Renal pelvis (tissue), 1 donor: ENCODE measurements at regions not wholly inside any gene's neighbourhood (a gene's known extent, or its start where the extent isn't known, plus 50 kb on each side); places are given as distances from the start of the nearest gene placed in this dataset.
"Not testable (repeated sequence)": the region's sequence is repeated elsewhere in the genome, so short reads cannot be mapped to it uniquely, and the experiment has no call there.

Experiments
- DNase-seq: peaks from one replicate; pipeline ENCODE4 v3.0.0-alpha.2; 2013

DNA sequence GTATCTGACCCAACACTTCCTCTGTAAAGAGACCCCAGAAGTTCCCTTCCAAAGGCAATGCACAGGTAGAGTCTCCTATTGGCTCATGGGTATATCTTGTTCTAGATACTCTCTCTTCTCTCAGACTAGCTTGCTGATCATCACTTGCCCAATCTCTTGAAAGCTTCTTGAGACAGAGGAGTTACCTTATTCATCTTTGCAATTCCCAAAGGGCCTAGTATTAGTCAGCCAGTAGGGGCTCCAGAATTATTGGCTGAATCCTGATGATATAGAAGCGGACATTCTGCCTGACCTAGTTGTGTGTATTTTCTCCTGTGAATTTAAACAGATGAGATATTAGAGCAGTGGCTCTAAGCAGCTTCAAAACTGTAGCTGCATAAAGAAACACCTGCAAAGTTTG is 304.0 kb upstream of the KLF4 start:
- no peak for DNase-seq

DNA sequence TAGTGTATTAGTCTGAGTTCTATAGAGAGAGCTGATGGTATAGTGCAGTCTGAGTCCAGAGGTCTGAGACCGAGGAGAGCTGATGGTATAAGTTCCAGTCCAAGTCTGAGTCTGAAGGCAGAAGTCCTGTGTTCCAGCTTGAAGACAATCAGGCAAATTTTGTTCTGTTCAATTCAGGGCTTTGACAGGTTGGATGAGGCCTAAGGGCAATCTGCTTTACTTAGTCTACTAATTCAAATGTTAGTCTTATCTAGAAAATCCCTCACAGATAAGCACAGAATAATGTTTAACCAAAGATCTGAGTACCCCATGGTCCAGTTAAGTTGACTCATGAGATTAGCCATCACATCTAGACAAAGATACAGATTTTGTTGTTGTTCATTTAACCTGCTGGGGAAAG is 303.0 kb upstream of the KLF4 start:
- DNase-seq, result no peak

DNA sequence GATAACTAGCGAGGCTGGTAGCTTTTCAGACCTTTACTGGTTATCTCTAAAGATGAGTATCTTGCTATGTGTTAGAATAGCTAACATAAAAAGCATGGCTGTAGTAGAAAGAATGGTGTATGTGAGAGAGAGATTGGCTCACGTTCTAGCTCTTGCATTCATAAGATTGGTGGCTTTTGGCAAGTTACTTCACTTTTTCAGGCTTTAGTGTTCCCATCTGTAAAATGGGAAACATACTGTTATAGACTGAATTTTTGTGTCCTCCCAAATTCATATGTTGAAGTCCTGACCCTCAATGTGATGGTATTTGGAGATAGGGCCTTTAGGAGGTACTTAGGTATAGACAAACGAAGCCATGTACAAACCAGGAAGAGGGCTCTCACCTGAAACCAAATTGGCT is 302.4 kb upstream of the KLF4 start:
- DNase-seq, result no peak

DNA sequence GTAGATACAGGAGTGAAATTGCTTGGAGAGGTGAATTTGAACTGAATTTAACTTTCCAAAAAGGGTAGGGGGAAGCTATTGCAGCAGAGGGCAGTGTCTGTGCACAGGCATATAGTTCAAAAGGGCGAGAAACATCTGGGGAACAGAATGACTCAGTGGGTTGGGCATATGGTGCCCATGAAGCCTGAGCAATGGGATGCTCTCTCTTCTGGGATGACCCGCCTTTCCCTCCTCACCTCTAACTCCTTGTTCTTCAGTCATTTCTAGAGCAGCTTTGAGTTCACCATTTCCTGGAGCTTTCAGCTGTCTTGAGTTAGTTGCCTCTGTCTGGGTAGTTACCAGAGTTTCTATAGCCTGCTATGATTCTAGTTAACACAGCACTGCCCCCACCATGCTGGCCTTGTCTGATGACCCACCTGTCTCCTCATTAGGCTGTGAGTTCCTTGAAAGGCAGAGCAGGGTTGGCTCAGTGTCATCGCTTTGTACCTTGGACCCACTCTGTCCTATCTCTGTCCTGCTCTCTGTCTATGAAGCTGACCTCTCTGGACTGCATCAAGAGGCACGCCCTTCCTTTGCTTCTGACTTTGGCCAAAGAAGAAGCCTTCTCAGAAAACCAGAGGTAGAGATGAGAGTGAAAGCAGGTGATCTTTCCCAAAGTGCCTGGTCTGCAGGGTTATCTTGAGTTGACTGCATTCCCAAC is 299.6 kb upstream of the KLF4 start:
- no peak for DNase-seq

DNA sequence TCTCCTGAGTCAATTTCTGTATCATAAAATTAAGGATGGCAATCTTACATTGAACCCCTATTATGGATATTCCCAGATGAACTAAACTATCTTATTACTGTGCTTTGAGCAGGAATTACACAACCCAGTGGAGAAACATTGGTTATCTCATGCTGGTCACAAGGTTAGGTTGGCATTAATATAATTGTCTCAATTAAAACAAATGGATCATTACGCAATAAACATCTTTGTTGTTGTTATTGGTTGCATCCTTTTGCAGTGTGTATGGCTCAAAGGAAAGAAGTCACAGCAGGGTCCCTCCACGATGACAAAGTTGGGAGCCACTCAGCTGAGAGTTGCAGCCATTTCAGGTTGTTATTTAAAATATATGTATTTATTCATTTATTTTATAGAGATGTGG is 297.0 kb upstream of the KLF4 start:
- no peak for DNase-seq

DNA sequence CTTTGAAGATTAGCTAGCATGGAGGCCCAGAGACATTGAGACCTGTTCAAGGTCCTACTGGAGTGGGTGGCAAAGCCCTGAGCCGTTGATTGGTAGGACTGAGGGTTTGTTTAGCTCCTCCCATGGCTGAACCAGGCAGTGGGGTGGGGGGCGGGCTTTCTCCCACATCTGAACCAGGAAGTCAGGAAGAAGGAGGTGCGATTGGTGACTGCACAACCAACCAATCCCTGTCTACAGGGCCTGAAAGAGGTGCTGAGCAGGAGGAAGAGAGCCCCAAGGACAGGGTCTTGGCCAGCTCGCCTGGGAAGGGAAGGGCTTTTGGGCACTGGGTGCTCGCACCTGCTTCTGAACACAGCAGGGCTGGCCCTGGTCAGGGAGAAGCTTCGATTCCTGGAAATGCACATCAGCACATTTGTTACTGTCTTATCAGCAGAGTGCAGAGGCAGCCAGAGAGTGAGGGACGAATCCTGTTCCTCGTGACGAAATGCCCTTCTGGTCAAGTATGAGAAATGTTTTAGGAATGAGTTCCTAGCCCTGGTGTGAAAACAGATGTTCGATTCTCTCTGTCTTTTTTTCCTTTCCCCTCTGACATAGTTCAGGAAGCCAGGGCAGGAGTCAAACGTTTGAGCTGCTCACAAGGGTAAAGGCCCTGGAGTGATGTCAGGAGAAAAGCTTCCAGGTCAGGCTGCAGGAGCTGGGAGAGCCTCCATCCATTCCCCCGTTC is 294.8 kb upstream of the KLF4 start:
- no peak for DNase-seq

DNA sequence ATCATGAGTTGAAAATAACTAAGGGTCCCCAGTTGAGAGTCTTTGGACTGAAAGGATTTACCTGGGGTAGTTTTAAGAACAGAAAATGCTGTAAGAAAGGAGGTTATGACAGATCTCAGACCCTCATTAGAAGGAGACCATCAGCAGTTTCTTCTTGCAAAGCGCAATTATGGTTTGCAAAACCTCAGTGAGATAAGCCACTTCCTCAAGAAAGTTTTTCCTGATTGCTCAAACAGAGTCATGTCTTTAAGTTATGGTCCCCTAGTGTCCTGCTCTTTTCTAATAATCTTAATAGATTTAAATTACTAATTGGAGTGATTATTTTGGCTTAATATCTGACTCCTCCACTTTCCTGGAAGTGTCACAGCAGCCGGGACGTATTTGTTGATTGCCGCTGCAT is 293.2 kb upstream of the KLF4 start:
- DNase-seq, result no peak

DNA sequence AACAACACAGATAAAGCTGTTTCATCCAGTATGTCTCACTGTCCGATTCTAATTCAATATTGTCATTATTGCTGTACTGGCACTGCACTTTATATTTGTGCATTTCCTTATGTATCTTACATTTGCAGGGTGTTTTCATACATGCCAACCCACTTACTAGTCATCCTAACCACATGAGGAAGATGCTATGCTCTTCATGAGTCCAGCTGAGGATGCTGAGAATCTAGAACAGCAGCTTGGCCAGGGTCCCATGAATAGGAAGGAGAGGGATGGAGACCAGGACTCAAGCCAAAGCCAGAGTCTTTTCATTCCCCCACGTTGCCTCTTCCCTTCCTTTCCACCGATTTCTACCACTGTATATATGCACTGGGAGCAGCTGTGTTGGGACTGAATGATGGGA is 292.8 kb upstream of the KLF4 start:
- no peak for DNase-seq

DNA sequence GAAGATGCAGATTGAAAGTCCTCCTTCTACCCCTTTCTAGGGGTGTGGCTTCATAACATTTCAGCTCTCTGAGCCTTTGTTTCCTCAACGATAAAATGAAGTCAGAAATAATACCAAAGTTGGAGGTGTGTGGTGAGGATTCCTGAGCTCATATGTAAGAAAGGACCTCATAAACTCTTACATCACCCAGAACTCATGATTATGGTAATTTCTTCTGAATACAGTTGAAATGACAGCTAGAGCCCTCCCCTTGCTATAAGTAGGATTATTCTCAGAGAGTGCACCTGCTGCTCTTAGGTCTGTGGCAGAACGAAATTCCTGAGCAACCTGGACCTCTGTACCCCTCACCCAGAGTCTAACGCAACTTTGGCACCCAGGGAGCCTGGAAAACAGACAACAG is 291.4 kb upstream of the KLF4 start:
- no peak for DNase-seq

DNA sequence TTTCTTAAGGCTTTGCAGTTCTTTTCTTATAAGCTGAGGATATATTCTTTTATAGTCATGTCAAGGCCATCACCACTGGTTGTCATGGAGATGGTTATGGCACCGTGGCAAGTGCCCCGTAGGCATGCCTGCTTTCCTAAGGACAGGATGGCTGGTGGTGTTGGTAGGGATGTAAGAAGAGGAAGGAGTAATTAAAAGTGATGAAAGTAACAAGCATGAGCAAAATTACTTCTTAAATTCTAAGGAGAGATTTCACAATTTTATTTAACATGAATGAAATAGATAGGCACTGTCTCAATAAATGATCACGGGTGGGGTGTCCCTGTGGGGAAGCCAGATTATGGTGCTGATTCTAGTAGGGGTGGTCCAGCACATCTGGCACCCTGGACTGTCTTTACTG is 290.2 kb upstream of the KLF4 start:
- no peak for DNase-seq

DNA sequence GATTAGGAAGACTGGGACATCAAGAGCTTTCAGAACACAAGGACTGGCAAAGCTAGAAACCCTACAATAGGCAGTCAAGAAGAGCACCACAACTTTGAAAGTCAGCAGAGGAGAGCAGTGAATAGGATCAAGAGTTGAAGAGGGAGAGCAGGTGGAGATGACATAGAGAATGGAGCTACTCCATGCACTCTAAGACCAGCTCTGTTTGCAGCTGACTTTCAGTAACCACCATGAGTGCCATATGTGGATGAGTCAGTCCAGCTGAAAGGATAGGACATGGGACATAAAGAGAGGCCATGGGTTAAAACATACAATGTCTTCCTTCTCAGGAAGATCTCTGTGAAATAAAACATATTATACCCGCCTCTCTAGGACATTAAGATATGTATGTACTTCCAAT is 289.1 kb upstream of the KLF4 start:
- DNase-seq, result no peak

DNA sequence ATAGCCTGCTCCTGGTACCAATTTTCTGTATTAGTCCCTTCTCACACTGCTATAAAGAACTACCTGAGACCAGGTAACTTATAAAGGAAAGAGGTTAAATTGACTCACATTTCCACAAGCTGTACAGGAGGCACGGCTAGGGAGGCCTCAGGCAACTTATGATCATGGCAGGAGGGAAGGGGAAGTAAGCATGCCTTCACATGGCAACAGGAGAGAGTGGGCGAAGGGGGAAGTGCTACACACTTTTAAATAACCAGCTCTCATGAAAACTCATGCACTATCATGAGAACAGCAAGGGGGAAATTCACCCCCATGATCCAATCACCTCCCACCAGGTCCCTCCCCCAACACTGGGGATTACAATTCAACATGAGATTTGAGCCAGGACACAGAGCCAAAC is 284.5 kb upstream of the KLF4 start:
- not testable (repeated sequence) for DNase-seq

DNA sequence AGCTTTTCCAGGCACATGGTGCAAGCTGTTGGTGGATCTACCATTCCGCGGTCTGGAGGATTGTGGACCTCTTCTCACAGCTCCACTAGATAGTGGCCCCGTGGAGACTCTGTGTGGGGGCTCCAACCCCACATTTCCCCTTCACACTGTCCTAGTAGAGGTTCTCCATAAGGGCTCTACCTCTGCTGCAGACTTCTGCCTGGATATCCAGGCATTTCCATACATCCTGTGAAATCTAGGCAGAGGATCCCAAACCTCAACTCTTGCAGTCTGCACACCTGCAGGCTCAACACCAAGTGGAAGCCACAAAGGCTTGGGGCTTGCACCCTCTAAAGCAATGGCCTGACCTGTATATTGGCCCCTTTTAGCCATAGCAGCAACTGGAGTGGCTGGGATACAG is 283.4 kb upstream of the KLF4 start:
- no peak for DNase-seq

DNA sequence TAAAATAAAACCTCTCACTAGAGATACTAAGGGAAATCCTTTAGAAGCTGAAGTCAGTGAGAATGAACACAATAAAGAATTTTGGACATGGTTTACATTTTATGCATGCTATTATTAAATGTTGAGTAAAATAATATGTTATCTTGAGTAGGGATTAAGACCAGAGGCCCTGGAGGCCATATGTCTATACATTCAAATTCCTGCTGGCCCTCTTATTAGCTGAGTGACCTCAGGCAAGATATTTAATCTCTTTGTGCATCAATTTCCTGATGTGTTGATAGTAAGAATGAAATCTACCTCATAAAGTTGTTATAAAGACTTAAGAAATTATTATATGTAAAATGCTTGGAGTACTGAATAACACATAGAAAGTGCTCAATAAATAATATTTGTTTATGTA is 281.1 kb upstream of the KLF4 start:
- no peak for DNase-seq

DNA sequence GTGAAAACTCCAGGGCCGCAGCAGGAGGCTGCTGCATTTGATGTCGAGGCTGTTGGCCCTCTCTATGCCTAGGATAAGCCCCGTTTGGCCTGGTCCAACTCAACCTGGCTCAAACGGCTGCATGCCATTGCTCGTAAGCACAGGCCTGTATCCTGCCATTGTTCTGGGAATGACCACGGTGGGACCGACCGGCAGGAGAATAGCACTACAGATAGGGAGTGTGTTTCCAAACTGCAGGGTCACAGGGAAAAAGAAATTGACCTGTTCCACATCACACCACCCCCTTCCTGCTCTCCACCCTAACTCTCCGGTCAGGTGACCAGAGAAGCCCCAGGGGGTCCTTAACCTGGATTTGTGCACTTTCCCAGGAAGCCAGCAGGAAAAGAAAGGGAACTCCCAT is 278.7 kb upstream of the KLF4 start:
- no peak for DNase-seq

DNA sequence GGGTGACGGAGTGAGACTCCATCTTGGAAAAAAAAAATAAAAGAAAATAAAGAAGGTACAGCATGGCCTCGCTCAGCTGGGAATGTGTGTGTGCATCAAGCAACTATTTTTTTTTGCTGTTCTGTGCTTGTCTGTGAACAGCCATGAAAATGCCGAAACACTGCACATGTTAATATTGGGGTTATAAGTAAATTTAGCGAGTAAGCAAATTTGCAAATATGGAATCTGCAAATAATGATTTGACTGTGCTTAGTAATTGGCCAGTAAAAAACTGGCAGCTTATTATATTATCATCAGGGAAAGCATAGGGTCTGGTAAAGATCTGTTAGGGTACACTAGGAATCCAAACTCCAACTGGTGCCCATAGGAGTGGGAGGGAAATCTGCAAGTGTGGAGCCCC is 278.1 kb upstream of the KLF4 start:
- no peak for DNase-seq

DNA sequence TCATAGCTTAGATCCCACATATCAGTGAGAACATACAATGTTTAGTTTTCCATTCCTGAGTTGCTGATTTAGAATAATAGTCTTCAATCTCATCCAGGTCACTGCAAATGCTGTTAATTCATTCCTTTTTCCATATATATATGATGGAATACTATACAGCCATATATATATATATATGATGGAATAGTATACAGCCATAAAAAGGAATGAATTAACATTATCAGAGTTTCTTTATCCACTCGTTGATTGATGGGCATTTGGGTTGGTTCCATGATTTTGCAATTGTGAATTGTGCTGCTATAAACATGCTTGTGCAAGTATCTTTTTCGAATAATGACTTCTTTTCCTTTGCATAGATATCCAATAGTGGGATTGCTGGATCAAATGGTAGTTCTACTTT is 273.9 kb upstream of the KLF4 start:
- not testable (repeated sequence) for DNase-seq

DNA sequence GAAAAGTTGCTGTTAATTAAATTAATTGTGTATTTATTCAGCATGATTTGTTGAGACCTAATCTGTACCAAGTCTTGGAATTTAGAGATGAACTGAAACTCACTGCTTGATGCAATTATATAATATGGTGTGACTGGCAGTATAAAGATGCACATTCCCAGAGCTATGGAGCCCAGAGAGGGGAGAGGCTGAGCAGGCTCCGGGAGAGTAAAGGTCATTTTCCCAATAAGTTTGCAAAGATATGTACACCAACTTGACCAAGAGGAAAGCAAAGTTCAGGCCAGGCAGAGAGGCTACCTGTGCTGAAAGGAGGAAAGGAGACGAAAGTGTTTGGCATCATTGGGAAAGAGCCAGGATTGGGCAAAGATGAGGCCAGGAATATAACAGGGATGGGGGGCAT is 271.7 kb upstream of the KLF4 start:
- no peak for DNase-seq

DNA sequence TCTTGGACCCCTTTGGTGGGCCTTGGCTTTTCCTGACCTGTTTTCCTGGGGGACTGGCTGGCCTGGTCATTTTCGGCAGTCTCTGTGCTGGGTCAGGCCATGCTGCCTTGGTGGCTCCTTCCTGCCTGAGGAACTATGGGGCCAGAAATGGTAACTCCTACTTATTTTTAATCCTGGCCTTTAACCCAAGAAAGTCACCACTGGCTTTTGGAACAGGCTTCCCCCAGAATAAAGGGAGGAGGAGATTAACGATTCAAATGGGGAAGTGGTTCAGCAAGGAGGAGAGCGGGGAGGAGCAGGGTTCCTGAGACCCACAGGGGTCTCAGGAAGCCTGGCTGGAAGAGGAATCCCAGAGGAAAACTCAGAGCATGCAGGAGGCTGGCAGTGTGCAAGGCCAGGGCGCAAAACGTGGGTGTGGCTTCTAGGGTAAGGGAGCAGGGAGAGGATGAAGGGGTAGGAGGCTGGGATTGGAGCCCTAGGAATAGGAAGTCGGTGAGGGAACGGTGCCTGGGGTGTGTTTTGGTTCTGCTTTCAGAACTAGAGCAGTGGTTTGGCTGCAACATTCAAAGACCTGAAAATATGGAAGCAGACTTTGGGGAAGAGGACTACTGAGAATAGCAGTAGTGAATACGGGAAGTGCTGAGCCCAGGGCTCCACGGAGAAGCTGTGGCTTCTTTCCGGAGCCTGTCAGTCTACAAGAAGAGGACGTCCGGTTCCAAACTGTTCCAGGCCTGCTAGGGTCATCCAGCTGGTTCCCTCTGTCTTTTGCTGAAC is 271.1 kb upstream of the KLF4 start:
- no peak for DNase-seq

DNA sequence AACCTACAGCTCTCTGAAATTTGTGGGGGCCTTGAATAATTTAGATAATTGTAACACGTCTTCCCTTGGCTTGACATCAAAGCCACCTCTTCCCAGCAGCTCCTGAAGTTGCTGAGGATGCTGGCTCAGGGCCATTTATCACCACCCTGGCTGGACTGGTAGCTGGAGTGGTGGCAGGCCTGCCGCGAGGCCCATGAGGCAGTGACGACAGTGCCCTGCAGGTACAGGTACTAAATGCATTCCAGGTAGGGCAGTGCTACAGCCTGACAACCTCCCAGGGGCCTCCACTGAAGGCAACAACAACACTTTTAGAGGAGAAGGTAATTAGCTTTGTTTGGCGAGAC is 270.2 kb upstream of the KLF4 start:
- DNase-seq, result no peak

DNA sequence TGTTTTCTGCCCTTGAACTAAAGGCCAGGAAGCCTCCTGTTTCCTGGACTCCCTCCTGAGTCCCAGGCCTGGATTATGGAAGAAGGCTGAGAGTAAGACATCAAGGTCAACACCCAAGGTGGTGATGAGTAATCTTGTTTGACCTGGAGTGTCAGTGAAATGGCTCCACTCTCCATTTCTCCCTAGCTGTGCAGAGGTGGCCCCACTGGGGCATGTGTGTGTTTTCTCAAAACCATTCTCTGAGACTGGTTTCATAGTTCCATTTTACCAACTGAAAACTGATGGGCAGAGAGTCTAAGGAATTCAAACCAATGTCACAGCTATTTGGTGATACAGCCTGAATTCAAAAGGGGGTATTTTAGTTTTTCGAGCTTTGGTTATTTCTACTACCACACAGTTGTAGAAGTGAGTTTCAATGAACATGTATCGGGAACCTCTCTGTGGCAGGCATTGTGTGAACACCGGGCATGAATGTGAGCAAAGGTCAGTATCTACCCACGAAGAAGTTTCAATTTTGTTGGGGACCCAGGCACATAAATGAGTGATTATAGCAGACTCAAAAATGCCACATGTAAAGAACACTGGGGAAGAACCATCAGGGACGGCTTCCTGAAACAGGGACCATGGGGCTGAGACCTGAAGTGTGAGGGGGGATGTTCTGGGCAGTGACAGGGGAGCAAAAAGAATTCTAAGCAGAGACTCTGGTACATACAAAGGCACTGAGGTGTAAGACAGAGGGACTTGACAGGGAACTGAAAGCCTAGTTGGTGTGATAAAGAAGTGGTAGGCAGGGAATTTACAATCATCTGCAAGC is 269.6 kb upstream of the KLF4 start:
- DNase-seq, result no peak

DNA sequence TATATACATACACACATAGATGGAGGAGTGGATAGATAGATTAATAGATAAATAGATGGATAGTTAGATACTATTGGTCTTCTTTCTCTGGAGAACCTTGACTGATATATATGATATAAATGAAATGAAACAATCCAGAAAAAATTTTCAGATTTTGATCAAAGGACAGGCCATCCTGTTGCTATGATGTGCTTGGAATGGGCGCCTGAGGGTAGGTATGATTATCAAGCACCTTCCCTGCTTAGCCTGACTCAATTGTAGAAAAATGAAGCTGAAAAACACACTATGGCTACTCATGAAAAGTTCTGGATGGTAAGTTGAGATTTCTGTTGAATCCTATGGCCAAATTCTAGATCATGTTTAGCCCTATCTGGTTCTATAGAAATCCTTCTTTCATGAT is 266.5 kb upstream of the KLF4 start:
- no peak for DNase-seq

DNA sequence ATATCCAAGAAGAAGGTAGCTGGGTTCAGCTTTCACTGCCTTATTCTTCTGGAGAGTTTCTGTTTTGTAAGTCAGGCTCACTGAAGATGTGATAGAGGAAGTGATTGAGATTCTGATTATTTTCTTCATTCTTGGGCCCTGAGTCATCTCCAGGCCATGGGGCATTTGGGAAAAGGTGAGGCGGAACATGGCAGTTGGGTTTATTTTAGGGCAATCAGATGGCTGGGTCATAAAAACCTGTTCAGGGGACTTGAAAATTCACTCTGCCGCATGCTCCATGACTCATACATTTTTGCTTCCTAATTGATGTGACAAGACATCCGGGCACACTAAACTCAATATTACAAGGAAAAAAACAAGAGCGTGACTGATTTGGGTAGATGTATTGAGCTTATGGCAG is 265.7 kb upstream of the KLF4 start:
- no peak for DNase-seq
